GM18951 (cell line): ENCODE measurements at regions not wholly inside any gene's neighbourhood (a gene's known extent, or its start where the extent isn't known, plus 50 kb on each side); places are given as distances from the start of the nearest gene placed in this dataset.

Experiments used
- POLR2A ChIP-seq: IDR thresholded peaks from 4 replicates; pipeline ENCODE4 v1.6.1; 2011; ENCODE audit warnings: mild to moderate bottlenecking; ENCODE audit not compliant: insufficient read length, insufficient read depth; ENCODE audit errors: extremely low read depth
- in situ Hi-C: fragments of 300-500 bp; cut with MboI; formaldehyde crosslinking; loops from one replicate; pipeline ENCODE4 v1.12.0; 2022; ENCODE audit warnings: low sequenced_read_pairs, mixed read lengths, inconsistent platforms; ENCODE audit not compliant: unreplicated experiment

DNA sequence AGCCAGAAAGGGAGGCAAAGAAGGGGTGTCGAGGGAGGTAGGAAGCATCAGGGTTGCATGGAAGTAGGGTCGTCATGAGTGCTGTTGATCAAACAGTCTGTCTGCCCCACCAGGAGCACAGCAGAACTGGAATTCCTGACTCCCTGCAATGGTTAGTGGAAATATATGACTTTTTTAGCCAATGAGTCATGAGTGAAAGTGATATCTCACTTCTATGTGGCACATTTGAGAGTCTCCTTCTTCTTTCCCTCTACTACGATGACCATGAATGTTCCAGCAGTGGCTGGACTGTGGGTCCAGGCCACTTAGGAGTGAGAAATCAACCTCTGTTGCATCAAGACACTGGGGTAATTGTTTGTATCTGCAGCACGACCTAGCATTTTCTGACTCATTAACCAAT lies 199.5 kb downstream of the TTC32 start:
- in situ Hi-C loops, result no loop called here
- no peak for TF ChIP-seq POLR2A

DNA sequence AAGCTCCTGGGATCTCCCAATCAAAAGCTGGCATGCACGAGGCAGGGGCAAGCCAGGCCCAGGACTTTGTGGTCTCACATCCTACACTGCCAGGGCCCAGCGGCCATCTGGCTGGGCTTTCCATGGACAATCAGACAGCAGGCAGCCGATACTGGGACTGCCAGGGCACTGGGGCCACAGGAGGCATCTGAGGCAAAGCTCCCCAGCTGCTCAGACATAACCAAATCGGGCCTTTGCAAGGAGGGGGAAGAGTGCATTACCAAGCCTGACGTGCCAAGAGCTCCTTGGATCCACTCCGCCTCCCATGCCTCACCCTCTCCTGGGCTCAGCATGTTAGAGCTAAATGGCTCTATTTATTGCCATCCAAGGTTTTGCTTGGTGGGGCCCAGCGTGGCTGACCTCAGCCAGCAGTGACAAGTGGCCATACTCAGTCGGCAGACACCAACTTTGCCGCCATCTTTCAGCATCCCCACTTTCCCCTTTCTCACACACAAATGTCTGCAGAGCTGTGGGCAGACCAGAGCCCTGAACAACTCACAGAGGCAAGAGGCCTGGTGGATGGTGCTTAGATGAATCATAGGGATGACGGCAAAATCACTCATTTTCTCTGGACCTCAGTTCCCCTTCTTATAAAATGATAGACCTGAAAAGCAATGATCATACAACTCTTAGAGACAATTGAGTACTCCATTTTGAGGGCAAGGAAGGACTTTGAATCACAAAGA lies 200.8 kb downstream of the TTC32 start:
- TF ChIP-seq POLR2A, result no peak
- in situ Hi-C loops, result no loop called here

DNA sequence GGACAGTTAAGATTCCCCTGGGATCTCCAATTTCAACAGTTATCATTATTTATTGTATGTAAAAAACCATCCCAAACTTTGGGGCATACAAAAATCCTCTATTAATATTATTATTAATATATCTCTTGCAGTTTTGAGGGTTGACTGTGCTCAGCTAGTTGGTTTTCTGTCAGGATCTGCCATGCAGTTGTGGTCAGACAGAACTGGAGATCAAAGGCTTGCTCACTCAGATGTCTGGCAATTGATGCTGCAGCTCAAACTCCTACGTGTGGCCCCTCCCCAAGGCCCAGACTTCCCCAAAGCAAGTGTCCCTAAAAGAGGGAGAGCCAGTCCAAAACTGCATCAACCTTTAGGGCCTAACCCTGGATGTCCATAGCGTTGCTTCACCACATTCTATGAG lies 204.7 kb downstream of the TTC32 start:
- in situ Hi-C loops, result no loop called here

DNA sequence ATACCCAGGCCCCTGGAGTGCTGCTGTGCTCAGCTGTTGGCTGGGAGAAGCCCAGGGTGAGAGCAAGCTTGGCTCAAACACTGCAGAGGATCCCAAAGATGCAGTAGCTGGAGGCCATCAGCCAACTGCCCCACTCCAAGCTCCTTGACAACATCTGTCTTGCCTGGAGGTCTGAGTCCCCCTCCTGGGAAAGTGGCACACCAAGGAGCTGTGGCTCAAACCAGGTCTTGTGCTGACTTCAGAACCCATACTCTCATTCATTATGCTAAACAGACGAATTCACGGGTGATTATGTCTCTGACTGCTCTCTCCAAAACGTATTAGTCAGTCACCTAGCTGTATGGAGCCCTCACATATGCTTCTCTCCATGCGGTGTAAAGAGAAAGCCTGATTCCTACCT lies 206.1 kb downstream of the TTC32 start:
- in situ Hi-C loops, result no loop called here
- TF ChIP-seq POLR2A, result no peak

More for the DNA sequence above, 204.7 kb downstream of the TTC32 start:
- TF ChIP-seq POLR2A, result no peak

DNA sequence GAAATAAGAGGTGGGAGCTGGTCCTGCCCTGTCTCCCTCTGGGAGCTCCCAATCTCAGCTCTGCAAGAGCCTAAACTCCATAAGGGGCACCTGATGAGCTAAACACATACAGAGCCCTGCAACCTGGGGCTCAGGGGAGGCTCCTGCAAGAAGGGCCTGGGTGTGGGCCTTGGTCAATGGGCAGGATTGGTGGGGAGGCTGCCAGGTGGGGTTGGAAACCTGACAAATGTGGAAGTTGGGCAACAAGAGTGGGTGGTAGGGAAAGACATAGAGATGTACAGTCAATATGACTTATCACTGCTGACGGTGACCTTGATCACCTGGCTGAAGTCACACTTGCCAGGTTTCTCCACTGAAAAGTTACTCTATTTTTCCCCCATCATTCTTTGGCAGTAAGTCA lies 209.9 kb downstream of the TTC32 start:
- in situ Hi-C loops, result no loop called here
- no peak for TF ChIP-seq POLR2A

DNA sequence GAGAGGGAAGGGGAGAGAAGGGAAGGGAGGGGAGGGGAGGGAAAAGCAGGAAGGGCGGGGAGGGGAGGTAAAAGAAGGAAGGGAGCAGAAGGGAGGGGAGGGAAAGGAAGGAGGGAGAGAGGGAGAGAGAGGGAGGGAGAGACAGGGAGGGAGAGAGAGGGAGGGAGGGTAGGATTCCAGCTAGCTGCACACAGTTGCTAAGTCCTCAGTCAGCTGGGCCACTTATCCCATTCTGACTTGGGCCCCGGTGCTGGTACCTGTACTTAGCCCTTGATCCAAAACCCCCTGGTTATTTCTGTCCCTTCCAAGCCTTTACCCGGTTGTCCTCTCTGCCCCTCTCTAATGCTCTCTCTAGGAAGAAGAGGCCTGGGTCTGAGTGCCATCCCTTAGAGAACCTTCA lies 211.4 kb downstream of the TTC32 start:
- TF ChIP-seq POLR2A, result no peak
- in situ Hi-C loops, result no loop called here

DNA sequence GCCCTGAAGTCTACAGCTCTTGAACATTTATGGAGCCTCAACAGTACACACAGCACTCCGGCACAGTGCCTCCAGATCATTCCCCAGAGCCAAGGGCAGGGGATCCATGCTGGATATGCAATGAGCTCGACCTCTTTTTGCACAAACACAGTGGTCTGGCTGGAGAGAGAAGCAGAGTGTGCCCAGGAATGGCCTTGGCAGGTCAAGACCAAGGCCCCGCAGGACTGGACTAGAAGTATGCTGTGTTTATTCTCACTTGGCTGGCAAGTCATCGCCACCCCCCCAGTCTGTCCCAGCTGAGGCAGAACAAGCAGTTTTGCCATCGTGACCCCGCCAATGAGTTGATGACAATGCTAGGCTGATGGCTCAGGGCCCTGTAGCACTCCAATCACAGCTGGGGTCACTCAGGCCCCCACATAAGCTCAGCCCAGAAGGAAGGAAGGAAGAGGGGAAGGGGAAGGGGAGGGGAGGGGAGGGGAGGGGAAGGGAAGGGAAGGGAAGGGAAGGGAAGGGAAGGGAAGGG lies 212.1 kb downstream of the TTC32 start:
- in situ Hi-C loops, result no loop called here
- no peak for TF ChIP-seq POLR2A

DNA sequence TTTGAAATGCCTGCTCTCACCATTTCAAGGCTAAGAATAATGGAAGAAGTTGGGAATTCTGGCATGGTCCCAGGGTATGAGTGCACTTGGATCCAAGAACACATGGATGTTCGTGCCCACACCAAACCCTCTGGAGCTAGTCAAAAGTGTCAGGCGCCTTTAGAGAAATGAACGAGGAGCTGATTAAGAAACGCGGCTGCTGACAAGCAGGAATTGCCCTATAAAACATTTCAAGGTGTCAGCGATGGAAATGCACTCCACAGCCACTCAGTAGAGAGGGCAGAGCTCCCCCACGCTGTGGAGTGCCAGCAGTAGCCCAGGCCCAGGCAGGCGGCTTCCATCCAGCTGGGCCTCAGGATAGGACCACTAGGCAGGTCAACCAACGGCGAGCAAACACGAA lies 213.7 kb downstream of the TTC32 start:
- in situ Hi-C loops, result no loop called here
- TF ChIP-seq POLR2A, result no peak

DNA sequence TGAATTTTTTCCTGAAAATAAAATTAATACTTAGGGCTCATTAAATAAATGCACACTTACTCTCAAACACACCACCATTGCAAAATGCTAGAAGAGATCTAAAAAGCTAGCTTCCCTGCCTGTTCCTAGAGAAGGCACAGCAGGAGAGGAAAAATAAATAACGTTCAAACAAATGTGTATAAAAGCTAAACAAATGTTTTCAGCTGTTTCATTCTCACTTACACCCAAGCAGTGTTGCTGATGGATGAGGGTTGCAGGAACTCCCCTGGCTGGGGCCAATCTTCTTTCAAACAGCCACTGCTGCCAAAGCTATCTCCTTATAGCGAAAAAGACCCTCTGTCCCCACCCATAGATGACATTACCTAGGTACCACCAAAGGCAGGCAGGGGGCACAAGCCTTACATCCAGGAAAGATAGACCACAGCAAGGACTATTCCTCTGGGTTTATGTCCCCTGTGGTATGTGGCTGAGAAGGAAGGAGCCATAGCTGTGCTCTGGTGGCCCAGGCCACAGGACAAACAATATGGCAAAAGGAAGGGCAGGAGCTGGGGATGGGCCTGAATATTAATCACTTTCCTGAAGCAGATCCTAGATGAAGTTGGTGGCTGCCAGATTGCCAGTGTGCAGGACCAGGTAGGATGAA lies 214.6 kb downstream of the TTC32 start:
- in situ Hi-C loops, result no loop called here
- TF ChIP-seq POLR2A, result no peak

DNA sequence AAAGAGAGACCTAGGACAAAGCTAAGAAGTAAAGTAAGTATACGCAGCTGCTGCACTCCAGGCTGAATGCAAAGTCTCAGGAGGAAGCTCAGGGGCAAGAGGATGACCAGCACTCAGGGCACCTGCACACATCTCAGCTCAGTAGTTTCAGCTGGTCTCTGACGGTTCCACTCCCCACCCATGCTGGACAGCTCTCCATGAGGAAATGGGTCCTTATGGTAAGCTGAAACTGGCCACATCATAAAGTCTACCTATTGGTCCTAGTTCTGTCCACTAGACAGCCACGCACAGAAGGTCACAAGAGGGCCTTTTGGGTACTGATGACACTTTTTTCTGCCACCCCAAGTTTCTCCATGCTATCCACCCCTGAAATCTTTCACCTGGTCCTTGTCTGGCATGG lies 215.3 kb downstream of the TTC32 start:
- no peak for TF ChIP-seq POLR2A
- in situ Hi-C loops, result no loop called here

DNA sequence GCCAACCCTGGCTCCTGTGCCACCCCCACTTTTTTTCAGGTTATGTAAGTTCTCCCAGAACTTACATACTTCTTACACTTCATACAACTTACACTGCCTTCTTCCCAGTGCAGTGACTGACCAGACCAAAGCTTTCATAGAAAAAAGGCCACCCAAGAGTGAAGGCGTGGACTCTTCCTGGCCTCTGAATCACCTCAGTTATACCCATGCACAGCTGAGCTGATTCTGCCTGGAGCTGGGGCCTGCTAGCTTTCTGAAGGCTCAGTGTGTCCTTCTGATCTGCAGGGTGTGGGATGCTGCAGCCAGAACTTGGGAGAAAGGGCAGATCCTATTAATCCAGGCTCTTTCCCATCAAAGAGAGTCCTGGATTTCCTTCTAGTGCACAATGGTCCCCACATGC lies 216.1 kb downstream of the TTC32 start:
- no peak for TF ChIP-seq POLR2A
- in situ Hi-C loops, result no loop called here

DNA sequence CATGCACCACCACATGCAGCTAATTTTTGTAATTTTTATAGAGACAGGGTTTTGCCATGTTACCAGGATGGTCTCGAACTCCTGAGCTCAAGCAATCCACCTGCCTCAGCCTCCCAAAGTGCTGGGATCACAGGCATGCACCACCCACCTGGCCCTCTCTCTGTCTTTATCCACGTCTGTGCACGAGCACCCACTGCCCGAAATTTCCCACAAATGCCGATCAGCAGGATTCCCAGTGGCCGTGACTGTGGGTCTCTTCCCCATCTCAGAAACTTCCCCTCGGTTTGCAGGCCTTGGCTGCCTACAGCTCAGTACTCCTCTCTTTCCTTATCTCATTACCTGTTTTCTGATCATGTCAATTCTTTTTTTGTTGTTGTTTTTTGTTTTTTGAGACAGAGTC lies 217.3 kb downstream of the TTC32 start:
- in situ Hi-C loops, result no loop called here
- TF ChIP-seq POLR2A, result no peak

DNA sequence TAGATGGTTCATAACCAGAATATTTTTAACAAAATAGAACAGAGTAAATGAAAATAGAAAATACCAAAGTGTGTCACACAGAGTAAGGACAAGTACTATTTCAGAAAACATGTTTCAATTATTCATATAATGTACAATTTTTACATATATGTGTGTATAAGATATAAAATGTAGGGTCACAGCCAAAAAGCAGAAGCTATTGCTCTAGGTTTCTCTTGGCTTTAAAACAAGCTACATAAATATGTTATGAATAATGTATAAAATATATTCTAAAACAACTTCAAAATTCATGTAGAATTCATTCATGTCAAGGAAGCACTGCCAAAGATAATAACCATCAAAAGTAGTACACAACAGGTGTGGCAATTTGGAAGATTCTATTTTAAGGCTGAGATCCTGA lies 218.2 kb downstream of the TTC32 start:
- in situ Hi-C loops, result no loop called here
- no peak for TF ChIP-seq POLR2A

DNA sequence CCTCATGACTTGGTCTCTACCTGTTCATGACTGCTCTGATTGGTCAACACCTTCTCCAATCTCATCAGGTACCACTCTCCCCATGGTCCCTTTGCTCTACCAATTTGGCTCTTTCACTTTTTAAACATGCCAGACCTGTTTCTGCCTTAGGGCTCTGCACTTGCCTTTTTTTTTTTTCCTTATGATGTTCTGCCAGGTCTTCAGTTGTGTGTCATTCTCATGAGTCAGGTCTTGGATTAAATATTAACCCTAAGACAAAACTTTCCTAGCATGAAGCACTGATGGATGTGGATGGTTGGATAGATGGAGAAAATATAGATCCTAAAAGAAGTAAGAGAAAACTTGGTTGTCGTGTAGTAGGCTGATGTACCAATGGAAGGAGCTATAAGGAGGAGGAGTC lies 219.3 kb downstream of the TTC32 start:
- TF ChIP-seq POLR2A, result no peak
- in situ Hi-C loops, result no loop called here
